BE2C (cell line): ENCODE measurements at regions not wholly inside any gene's neighbourhood (a gene's known extent, or its start where the extent isn't known, plus 50 kb on each side); places are given as distances from the start of the nearest gene placed in this dataset.

ENCODE experiments used
- DNase-seq: peaks from one replicate; pipeline ENCODE4 v3.0.0-alpha.2; 2020
- H3K27me3 ChIP-seq: fragments of 250-450 bp; sonication (Bioruptor Pico); 2 replicates; pipeline ENCODE4 v1.5.1; 2020; ENCODE audit warnings: mild to moderate bottlenecking
- H3K36me3 ChIP-seq: fragments of 250-450 bp; sonication (Bioruptor Pico); 2 replicates; pipeline ENCODE4 v1.5.1; 2020; ENCODE audit warnings: mild to moderate bottlenecking
- H3K4me1 ChIP-seq: fragments of 250-450 bp; sonication (Bioruptor Pico); 2 replicates; pipeline ENCODE4 v1.5.1; 2020
- H3K4me3 ChIP-seq: 2 replicates; pipeline ENCODE4 v1.5.1; 2011; ENCODE audit warnings: low read depth, low read length
- H3K9me3 ChIP-seq: fragments of 250-450 bp; sonication (Bioruptor Pico); 2 replicates; pipeline ENCODE4 v1.5.1; 2020
- CTCF ChIP-seq: IDR thresholded peaks from 2 replicates; pipeline ENCODE4 v1.5.1; 2012; ENCODE audit warnings: mild to moderate bottlenecking, low read depth, low read length

GRCh38 chr15:100809587-100809986, 70.0 kb upstream of the ALDH1A3 start:
- no peak for DNase-seq
- no peaks in the 10 kb centered on the region for H3K36me3 ChIP-seq
- H3K9me3 ChIP-seq, result no peaks in the 10 kb centered on the region
- H3K4me3 ChIP-seq, result no peak overlapping the region
- no peaks in the 10 kb centered on the region for H3K27me3 ChIP-seq
- no peak for TF ChIP-seq CTCF
- no peaks in the 10 kb centered on the region for H3K4me1 ChIP-seq

GRCh38 chr15:100810229-100810628, 69.4 kb upstream of the ALDH1A3 start:
- no peak for TF ChIP-seq CTCF
- no peak for DNase-seq
- peaks cover 3% of the 10 kb centered on the region; the same call in 1 of the 2 replicates for H3K9me3 ChIP-seq
- no peaks in the 10 kb centered on the region for H3K27me3 ChIP-seq
- H3K4me1 ChIP-seq, result no peaks in the 10 kb centered on the region
- no peak overlapping the region for H3K4me3 ChIP-seq
- no peaks in the 10 kb centered on the region for H3K36me3 ChIP-seq

- TF ChIP-seq CTCF, result no peak
- no peaks in the 10 kb centered on the region for H3K36me3 ChIP-seq
- no peak for DNase-seq
- no peaks in the 10 kb centered on the region for H3K27me3 ChIP-seq
- no peaks in the 10 kb centered on the region for H3K4me1 ChIP-seq
- H3K9me3 ChIP-seq, result peaks cover 5% of the 10 kb centered on the region; the same call in 1 of the 2 replicates
- no peak overlapping the region for H3K4me3 ChIP-seq
Measured at GRCh38 chr15:100810831-100811230, 68.8 kb upstream of the ALDH1A3 start.

- H3K36me3 ChIP-seq, result no peaks in the 10 kb centered on the region
- H3K4me3 ChIP-seq, result no peak overlapping the region
- no peaks in the 10 kb centered on the region for H3K4me1 ChIP-seq
- no peaks in the 10 kb centered on the region for H3K27me3 ChIP-seq
- no peak for TF ChIP-seq CTCF
- peaks cover 5% of the 10 kb centered on the region; the same call in 1 of the 2 replicates for H3K9me3 ChIP-seq
- DNase-seq, result no peak
Measured at GRCh38 chr15:100812802-100813201, 66.8 kb upstream of the ALDH1A3 start.

- H3K4me3 ChIP-seq, result no peak overlapping the region
- TF ChIP-seq CTCF, result no peak
- peaks cover 5% of the 10 kb centered on the region; the same call in 1 of the 2 replicates for H3K9me3 ChIP-seq
- H3K36me3 ChIP-seq, result no peaks in the 10 kb centered on the region
- H3K27me3 ChIP-seq, result no peaks in the 10 kb centered on the region
- peak; percentile 61 for DNase-seq
- no peaks in the 10 kb centered on the region; the same call in 1 of the 2 replicates for H3K4me1 ChIP-seq
Measured at GRCh38 chr15:100818927-100819326, 60.7 kb upstream of the ALDH1A3 start.

GRCh38 chr15:100820528-100820927, 59.1 kb upstream of the ALDH1A3 start:
- Histone ChIP-seq H3K4me3 (no peak overlapping the region), H3K4me1 (no peaks in the 10 kb centered on the region; the same call in 1 of the 2 replicates), H3K36me3 (no peaks in the 10 kb centered on the region), H3K27me3 (no peaks in the 10 kb centered on the region), H3K9me3 (no peaks in the 10 kb centered on the region)
- TF ChIP-seq CTCF, result no peak
- no peak for DNase-seq
